ENCODE measurements at regions not wholly inside any gene's neighbourhood (a gene's known extent, or its start where the extent isn't known, plus 50 kb on each side); places are given as distances from the start of the nearest gene placed in this dataset.

GRCh38 chr4:66572949-66573348 lies 902.7 kb upstream of the EPHA5 start:
- TF ChIP-seq CTCF (IDR thresholded peaks at IDR 0.05) (no peak), POLR2A (IDR thresholded peaks at IDR 0.05) (no peak)

GRCh38 chr4:66571145-66571695 lies 900.9 kb upstream of the EPHA5 start:
- no peak overlapping the region for H3K27ac ChIP-seq
- H3K9me3 ChIP-seq, result no peaks in the 10 kb centered on the region
- TF ChIP-seq CTCF (IDR thresholded peaks at IDR 0.05) (no peak), POLR2A (IDR thresholded peaks at IDR 0.05) (no peak)
- no peaks in the 10 kb centered on the region for H3K27me3 ChIP-seq
- no peak for DNase-seq
- no peak overlapping the region for H3K4me3 ChIP-seq
- intact Hi-C loops (cut with DNase I; ENCODE audit: low total_unique reads), result no loop called here
- H3K4me1 ChIP-seq, result no peaks in the 10 kb centered on the region
- no peaks in the 10 kb centered on the region for H3K36me3 ChIP-seq

More at GRCh38 chr4:66572949-66573348, 902.7 kb upstream of the EPHA5 start:
- Histone ChIP-seq H3K27me3 (no peaks in the 10 kb centered on the region), H3K9me3 (no peaks in the 10 kb centered on the region), H3K4me3 (no peak overlapping the region), H3K27ac (no peak overlapping the region), H3K36me3 (no peaks in the 10 kb centered on the region), H3K4me1 (no peaks in the 10 kb centered on the region)
- intact Hi-C loops (cut with DNase I; ENCODE audit: low total_unique reads), result no loop called here
- DNase-seq, result no peak

GRCh38 chr4:66569228-66569627 lies 898.9 kb upstream of the EPHA5 start:
- no peak for TF ChIP-seq CTCF (IDR thresholded peaks at IDR 0.05)
- TF ChIP-seq POLR2A (IDR thresholded peaks at IDR 0.05), result no peak
- intact Hi-C loops (cut with DNase I; ENCODE audit: low total_unique reads), result no loop called here
- no peaks in the 10 kb centered on the region for H3K27me3 ChIP-seq
- H3K27ac ChIP-seq, result no peak overlapping the region
- no peak overlapping the region for H3K4me3 ChIP-seq
- no peak for DNase-seq
- H3K36me3 ChIP-seq, result no peaks in the 10 kb centered on the region
- H3K4me1 ChIP-seq, result no peaks in the 10 kb centered on the region
- H3K9me3 ChIP-seq, result no peaks in the 10 kb centered on the region

- no peaks in the 10 kb centered on the region for H3K9me3 ChIP-seq
- no peak for DNase-seq
- intact Hi-C loops (cut with DNase I; ENCODE audit: low total_unique reads), result no loop called here
- H3K36me3 ChIP-seq, result no peaks in the 10 kb centered on the region
- H3K4me3 ChIP-seq, result no peak overlapping the region
- H3K27me3 ChIP-seq, result no peaks in the 10 kb centered on the region
- no peaks in the 10 kb centered on the region for H3K4me1 ChIP-seq
- TF ChIP-seq CTCF (IDR thresholded peaks at IDR 0.05) (no peak), POLR2A (IDR thresholded peaks at IDR 0.05) (no peak)
- H3K27ac ChIP-seq, result no peak overlapping the region
Measured at GRCh38 chr4:66568431-66568830, 898.1 kb upstream of the EPHA5 start.

GRCh38 chr4:66568001-66568400 lies 897.7 kb upstream of the EPHA5 start:
- Histone ChIP-seq H3K4me1 (no peaks in the 10 kb centered on the region), H3K36me3 (no peaks in the 10 kb centered on the region), H3K4me3 (no peak overlapping the region), H3K27ac (no peak overlapping the region), H3K9me3 (no peaks in the 10 kb centered on the region), H3K27me3 (no peaks in the 10 kb centered on the region)
- no peak for TF ChIP-seq CTCF (IDR thresholded peaks at IDR 0.05)
- TF ChIP-seq POLR2A (IDR thresholded peaks at IDR 0.05), result no peak
- intact Hi-C loops (cut with DNase I; ENCODE audit: low total_unique reads), result no loop called here
- no peak for DNase-seq

All from uterus (tissue), 3 donors.